ENCODE measurements at regions not wholly inside any gene's neighbourhood (a gene's known extent, or its start where the extent isn't known, plus 50 kb on each side); places are given as distances from the start of the nearest gene placed in this dataset.
"Not testable (repeated sequence)": the region's sequence is repeated elsewhere in the genome, so short reads cannot be mapped to it uniquely, and the experiment has no call there.

DNA sequence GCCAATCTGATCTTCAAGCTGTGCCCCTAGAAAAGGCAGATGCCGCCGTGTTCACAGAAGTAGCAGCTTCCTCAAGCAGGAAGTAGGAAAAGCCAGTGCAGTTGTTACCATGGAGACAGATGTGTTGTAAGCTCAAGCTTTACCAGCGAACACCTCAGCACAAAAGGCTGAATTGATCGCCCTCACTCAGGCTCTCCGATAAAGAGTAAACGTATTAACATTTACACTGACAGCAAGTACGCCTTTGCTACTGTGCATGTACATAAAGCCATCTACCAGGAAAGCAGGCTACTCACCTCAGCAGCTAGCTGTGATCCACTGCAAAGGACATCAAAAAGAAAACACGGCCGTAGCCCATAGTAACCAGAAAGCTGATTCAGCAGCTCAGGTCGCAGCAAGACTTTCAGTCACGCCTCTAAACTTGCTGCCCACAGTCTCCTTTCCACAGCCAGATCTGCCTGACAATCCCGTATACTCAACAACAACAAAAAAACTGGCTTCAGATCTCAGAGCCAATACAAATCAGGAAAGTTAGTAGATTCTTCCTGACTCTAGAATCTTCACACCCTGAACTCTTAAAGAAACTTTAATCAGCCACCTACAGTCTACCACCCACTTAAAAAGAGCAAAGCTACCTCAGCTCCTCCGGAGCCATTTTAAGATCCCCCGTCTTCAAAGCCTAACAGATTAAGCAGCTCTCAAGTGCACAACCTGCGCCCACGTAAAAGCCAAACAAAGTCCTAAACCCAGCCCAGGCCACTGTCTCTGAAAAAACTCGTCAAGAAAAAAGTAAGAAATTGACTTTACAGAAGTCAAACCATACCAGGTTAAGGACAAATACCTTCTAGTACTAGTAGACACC, 160.0 kb downstream of the DEFB131A start:
- not testable (repeated sequence) for DNase-seq (ENCODE audit: extremely low read depth, low read depth, low spot score)

- not testable (repeated sequence) for DNase-seq (ENCODE audit: extremely low read depth, low read depth, low spot score)
Observed at GRCh38 chr4:9604893-9605190, 160.6 kb downstream of the DEFB131A start.

GRCh38 chr4:9608300-9608699, 164.1 kb downstream of the DEFB131A start:
- no peak for DNase-seq (ENCODE audit: extremely low read depth, low read depth, low spot score)

GRCh38 chr4:9610321-9610720, 166.1 kb downstream of the DEFB131A start:
- DNase-seq (ENCODE audit: extremely low read depth, low read depth, low spot score): not testable (repeated sequence)

DNA sequence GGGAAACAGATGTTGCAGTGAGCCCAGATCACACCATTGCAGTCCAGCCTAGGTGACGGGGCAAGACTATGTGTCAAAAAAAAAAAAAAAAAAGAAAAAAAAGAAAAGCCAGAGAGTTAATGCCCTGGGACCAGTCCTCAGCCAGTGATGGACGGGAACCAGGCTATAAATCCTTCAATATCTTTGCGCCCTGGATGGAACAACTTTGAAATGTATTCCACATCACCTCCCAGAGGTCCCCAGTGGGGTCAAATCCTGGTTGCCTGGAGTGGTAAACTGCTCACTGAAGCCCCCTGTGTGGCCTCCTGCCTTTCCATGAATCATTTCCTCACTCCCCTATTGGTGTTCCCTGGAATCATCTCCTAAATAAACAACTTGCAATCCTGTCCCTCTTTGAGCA, 166.9 kb downstream of the DEFB131A start:
- DNase-seq (ENCODE audit: extremely low read depth, low read depth, low spot score): no peak

DNA sequence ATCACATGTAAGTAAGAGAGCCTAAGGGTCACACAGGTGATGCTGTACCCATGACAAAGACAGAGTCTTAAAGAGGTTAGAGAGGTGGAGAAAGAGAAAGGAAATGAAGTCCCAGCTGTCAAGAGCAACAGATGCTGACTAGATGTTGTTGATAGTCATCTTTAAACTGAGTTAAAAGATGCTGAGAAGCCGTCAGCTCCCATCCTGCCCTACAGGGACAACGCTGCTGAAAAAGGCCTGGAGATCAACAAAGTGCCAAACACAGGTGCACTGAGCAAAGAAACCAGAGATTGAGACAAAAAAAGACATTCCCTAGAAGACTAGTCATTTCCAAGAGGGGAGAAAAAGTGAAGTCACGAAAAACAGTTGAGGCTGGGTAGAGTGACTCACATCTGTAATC, 145.0 kb upstream of the DRD5 start:
- not testable (repeated sequence) for DNase-seq (ENCODE audit: extremely low read depth, low read depth, low spot score)

DNA sequence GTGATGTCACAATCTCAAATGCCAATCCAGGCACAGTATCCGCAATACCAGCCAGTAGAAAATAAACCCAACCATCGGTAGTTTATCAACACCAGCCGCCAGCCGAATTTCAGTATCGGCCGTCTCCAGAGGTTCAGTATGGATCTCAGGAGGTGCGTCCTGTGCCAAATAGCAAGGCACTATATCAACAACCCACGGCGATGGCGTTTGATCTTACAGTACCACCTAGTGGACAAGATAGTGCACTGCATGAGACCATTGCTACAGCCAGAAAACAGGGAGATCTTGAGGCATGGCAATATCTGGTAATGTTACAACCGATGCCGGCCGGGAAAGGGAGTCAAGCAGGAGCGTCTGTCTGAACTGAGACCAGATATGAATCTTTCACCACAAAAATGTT, 121.8 kb upstream of the DRD5 start:
- DNase-seq (ENCODE audit: extremely low read depth, low read depth, low spot score): not testable (repeated sequence)

DNA sequence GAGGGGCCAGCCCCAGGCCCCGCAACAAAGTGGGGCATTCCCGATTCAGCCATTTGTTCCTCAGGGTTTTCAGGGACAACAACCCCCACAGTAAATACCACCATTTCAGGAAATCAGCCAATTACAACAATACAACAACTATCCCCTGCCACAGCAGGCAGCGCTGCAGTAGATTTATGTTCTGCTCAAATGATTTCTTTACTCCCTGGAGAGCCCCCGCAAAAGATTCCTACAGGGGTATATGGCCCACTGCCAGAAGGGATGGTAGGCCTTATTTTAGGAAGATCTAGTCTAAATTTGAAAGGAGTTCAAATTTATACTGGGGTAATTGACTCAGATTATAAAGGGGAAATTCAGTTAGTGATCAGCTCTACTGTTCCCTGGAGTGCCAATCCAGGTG, 120.5 kb upstream of the DRD5 start:
- DNase-seq (ENCODE audit: extremely low read depth, low read depth, low spot score): not testable (repeated sequence)

GRCh38 chr4:9670725-9671124, 110.7 kb upstream of the DRD5 start:
- DNase-seq (ENCODE audit: extremely low read depth, low read depth, low spot score): not testable (repeated sequence)

DNA sequence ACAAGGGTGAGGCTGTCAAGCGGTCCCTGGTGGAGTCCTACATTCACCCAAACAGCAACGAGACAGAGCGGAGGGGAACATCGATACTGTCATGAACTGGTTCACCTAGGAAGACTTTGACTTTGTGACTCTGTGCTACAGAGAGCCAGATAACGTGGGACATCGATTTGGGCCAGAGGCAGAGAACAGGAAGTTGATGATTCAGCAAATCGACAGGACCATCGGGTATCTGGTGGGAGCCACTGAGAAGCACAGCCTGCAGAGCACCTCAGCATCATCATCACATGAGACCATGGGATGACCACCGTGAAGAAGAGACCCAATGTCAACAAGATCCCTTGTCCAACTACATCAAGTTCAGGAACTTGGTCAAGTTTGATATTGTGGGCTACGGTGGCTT, 104.1 kb upstream of the DRD5 start:
- not testable (repeated sequence) for DNase-seq (ENCODE audit: extremely low read depth, low read depth, low spot score)

DNA sequence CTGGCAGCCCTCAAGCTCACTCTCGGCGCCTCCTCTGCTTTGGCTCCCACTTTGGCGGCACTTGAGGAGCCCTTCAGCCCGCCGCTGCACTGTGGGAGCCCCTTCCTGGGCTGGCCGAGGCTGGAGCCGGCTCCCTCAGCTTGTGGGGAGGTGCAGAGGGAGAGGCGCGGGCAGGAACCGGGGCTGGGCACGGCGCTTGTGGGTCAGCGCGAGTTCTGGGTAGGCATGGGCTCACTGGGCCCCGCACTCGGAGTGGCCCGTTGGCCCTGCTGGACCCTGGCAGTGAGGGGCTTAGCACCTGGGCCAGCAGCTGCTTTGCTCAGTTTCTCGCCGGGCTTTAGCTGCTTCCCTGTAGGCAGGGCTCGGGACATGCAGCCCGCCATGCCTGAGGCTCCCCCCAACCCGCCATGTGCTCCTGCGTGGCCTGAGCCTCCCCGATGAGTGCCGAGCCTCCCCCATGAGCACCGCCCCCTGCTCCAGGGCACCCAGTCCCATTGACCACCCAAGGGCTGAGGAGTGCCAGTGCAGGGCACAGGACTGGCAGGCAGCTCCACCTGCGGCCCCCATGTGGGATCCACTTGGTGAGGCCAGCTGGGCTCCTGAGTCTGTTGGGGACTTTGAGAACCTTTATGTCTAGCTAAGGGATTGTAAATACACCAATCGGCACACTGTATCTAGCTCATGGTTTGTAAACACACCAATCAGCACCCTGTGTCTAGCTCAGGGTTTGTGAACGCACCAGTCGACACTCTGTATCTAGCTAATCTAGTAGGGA, 101.5 kb upstream of the DRD5 start:
- no peak for DNase-seq (ENCODE audit: extremely low read depth, low read depth, low spot score)

DNA sequence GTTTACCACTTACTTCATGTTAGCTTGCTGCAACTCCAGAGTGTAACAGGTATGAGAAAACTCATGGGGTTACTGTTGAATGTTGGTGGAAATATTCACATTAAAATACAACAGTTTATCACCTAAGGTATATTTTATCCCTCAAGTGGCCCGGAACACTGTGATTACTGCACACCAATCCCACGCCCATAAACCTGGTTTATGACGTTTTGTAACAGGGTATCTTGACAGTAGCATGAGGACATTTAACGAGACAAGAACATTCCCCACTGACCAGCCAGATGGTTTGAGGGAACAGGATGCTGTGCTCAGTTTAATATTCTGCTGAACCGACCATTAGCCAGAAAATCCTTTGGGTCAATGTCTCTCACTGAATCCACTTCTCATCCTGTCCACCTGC, 98.3 kb upstream of the DRD5 start:
- DNase-seq (ENCODE audit: extremely low read depth, low read depth, low spot score): not testable (repeated sequence)

- DNase-seq (ENCODE audit: extremely low read depth, low read depth, low spot score): not testable (repeated sequence)
Observed at GRCh38 chr4:9685016-9685415, 96.4 kb upstream of the DRD5 start.

GRCh38 chr4:9685692-9686091, 95.7 kb upstream of the DRD5 start:
- DNase-seq (ENCODE audit: extremely low read depth, low read depth, low spot score): no peak

GRCh38 chr4:9690636-9691237, 90.7 kb upstream of the DRD5 start:
- not testable (repeated sequence) for DNase-seq (ENCODE audit: extremely low read depth, low read depth, low spot score)

GRCh38 chr4:9691238-9692065, 90.0 kb upstream of the DRD5 start:
- peak; percentile 22 for DNase-seq (ENCODE audit: extremely low read depth, low read depth, low spot score)

- DNase-seq (ENCODE audit: extremely low read depth, low read depth, low spot score): not testable (repeated sequence)
Observed at GRCh38 chr4:9692791-9693491, 88.5 kb upstream of the DRD5 start.

- not testable (repeated sequence) for DNase-seq (ENCODE audit: extremely low read depth, low read depth, low spot score)
Observed at GRCh38 chr4:9694403-9694802, 87.0 kb upstream of the DRD5 start.

GRCh38 chr4:9695994-9696393, 85.4 kb upstream of the DRD5 start:
- DNase-seq (ENCODE audit: extremely low read depth, low read depth, low spot score): not testable (repeated sequence)

DNA sequence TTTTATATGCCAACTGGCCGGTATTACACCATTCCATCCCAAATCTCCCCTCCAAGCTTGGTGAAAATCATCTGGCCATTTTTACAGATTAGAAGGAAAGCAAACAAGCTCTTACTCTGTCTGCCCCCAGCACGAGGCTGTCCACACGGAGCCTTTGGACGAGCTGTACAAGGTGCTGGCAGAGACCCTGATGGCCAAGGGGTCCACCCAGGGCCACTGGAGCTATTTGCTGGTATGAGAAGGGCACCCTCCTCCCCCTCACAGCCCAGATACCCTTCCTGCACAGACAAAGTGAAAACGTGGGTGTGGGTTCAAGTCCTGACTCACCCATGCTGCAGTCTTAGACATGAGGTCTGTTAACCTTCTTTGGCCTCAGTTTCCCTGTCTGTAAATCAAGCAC, 84.9 kb upstream of the DRD5 start:
- not testable (repeated sequence) for DNase-seq (ENCODE audit: extremely low read depth, low read depth, low spot score)
